OCI-LY7 (cell line): ENCODE measurements at regions not wholly inside any gene's neighbourhood (a gene's known extent, or its start where the extent isn't known, plus 50 kb on each side); places are given as distances from the start of the nearest gene placed in this dataset.

Experiments used
- BruUV-seq: library from RNA; stranded (reverse); fragments of 400-500 nt; replicated peaks from 2 replicates; lab custom pipeline; 2021; lab: Mats Ljungman, UMichigan
- CTCF ChIA-PET: fragments of 300-600 bp; sonication (Branson Sonifier 250); formaldehyde crosslinking; loops from one replicate; lab custom pipeline; 2022; ENCODE audit warnings: antibody characterized with exemption; ENCODE audit not compliant: unreplicated experiment; lab: Charles Lee
- POLR2A ChIA-PET: fragments of 300-600 bp; sonication (Branson Sonifier 250); formaldehyde crosslinking; loops from one replicate; lab custom pipeline; 2022; ENCODE audit warnings: antibody characterized with exemption; lab: Charles Lee
- DNase-seq: peaks from one replicate; pipeline ENCODE4 v3.0.0-alpha.2; 2015; ENCODE audit warnings: low spot score
- H2AFZ ChIP-seq: fragments of 200-600 bp; sonication (generic), shearing (Covaris generic); 2 replicates; pipeline ENCODE4 v1.6.1; 2014; ENCODE audit warnings: mild to moderate bottlenecking, antibody characterized with exemption, low read length, moderate library complexity
- H3K27ac ChIP-seq: fragments of 200-600 bp; sonication (generic); 2 replicates; pipeline ENCODE4 v1.5.1; 2014; ENCODE audit warnings: mixed run types, low read depth, mild to moderate bottlenecking, moderate library complexity, low read length, inconsistent platforms; ENCODE audit not compliant: poor library complexity, severe bottlenecking
- H3K36me3 ChIP-seq: fragments of 200-600 bp; sonication (generic); 2 replicates; pipeline ENCODE4 v1.6.1; 2014; ENCODE audit warnings: mild to moderate bottlenecking, antibody characterized with exemption, low read length, moderate library complexity, mixed read lengths; ENCODE audit not compliant: insufficient read depth
- H3K4me1 ChIP-seq: fragments of 200-600 bp; sonication (generic); 2 replicates; pipeline ENCODE4 v1.5.1; 2014; ENCODE audit warnings: mild to moderate bottlenecking, low read length; ENCODE audit not compliant: insufficient read depth, poor library complexity, severe bottlenecking
- H3K4me2 ChIP-seq: fragments of 200-600 bp; sonication (generic); 2 replicates; pipeline ENCODE4 v1.6.1; 2014; ENCODE audit warnings: mild to moderate bottlenecking, low read length
- H3K4me3 ChIP-seq: fragments of 200-600 bp; sonication (generic); 2 replicates; pipeline ENCODE4 v1.5.1; 2014; ENCODE audit warnings: mild to moderate bottlenecking, low read depth, low read length; ENCODE audit not compliant: poor library complexity, severe bottlenecking
- H3K79me2 ChIP-seq: fragments of 200-600 bp; sonication (generic); 2 replicates; pipeline ENCODE4 v1.6.1; 2016; ENCODE audit warnings: low read depth, mild to moderate bottlenecking, low read length, moderate library complexity, mixed read lengths; ENCODE audit not compliant: insufficient read depth
- H3K9me2 ChIP-seq: fragments of 200-600 bp; sonication (generic); 2 replicates; pipeline ENCODE4 v1.6.1; 2016; ENCODE audit warnings: mild to moderate bottlenecking, low read length, mixed read lengths; ENCODE audit not compliant: insufficient read depth
- H3K9me3 ChIP-seq: fragments of 200-600 bp; sonication (generic); 2 replicates; pipeline ENCODE4 v1.6.1; 2014; ENCODE audit warnings: mild to moderate bottlenecking, mixed run types, low read length, mixed read lengths
- H4K20me1 ChIP-seq: fragments of 200-600 bp; sonication (generic); 2 replicates; pipeline ENCODE4 v1.6.1; 2014; ENCODE audit warnings: mild to moderate bottlenecking, antibody characterized with exemption, low read length, moderate library complexity, mixed read lengths; ENCODE audit not compliant: insufficient read depth
- EZH2phosphoT487 ChIP-seq: fragments of 200-600 bp; sonication (generic); IDR thresholded peaks from 2 replicates; pipeline ENCODE4 v1.6.1; 2018; ENCODE audit warnings: low read depth, borderline replicate concordance, mild to moderate bottlenecking, mixed run types, antibody characterized with exemption, low read length, moderate library complexity, mixed read lengths
- intact Hi-C: fragments of 100-400 bp; cut with micrococcal nuclease; formaldehyde crosslinking; loops from one replicate; pipeline ENCODE4 v1.10.0; 2022; ENCODE audit not compliant: unreplicated experiment
- TF ChIP-seq, protein P1 (sequence below): fragments of 200-600 bp; sonication (generic); conservative IDR thresholded peaks from 2 replicates; pipeline ENCODE4 v1.5.1; 2014; ENCODE audit warnings: mild to moderate bottlenecking, antibody characterized with exemption, low read length, moderate library complexity, mixed read lengths

DNA sequence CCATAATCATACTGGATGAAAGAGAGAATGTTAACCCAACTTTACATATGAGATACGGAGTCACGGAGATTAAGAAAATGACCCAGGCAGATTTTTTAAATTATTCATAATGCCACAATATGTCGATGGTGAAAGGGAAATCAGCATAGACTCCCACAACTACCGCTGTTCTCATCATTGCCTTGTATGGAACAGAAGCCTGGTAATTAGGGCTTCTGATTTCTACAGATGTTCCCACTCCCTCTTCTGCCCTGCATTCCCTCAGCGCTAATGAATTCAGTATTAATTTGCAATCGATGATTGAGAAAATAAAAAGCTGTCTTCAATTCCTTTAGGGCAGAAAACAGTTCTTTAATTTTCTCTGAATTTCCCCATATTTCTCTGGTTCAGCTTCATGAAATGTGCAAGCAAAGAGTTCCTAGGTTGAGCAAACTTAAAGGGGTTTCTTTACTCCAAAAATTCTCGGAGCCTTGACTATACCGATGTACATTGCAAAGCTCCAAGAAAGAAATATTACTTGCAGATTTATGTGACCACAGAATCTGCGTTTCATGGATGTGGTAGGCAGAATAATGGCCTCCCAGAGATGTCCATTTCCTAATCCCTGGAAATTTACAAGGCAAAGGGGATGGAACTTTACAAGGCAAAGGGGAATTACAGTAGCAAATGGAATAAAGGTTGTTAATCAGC is 134.9 kb upstream of the ZC3H12C start:
- no peaks in the 10 kb centered on the region for H3K9me2 ChIP-seq
- intact Hi-C loops, result loop anchor here (5.0 kb wide), 1 partner anchor 69 kb away; no protein-coding TSS in a partner anchor
- H3K27ac ChIP-seq, result no peak overlapping the region
- no peak overlapping the region for H2AFZ ChIP-seq
- BruUV-seq, result no TSS peak
- H3K4me1 ChIP-seq, result peaks cover 35% of the 10 kb centered on the region
- TF ChIP-seq, protein P1, sequence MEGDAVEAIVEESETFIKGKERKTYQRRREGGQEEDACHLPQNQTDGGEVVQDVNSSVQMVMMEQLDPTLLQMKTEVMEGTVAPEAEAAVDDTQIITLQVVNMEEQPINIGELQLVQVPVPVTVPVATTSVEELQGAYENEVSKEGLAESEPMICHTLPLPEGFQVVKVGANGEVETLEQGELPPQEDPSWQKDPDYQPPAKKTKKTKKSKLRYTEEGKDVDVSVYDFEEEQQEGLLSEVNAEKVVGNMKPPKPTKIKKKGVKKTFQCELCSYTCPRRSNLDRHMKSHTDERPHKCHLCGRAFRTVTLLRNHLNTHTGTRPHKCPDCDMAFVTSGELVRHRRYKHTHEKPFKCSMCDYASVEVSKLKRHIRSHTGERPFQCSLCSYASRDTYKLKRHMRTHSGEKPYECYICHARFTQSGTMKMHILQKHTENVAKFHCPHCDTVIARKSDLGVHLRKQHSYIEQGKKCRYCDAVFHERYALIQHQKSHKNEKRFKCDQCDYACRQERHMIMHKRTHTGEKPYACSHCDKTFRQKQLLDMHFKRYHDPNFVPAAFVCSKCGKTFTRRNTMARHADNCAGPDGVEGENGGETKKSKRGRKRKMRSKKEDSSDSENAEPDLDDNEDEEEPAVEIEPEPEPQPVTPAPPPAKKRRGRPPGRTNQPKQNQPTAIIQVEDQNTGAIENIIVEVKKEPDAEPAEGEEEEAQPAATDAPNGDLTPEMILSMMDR, result no peak
- TF ChIP-seq EZH2phosphoT487, result no peak
- no peaks in the 10 kb centered on the region for H3K9me3 ChIP-seq
- H3K4me3 ChIP-seq, result no peak overlapping the region
- no peak overlapping the region for H3K4me2 ChIP-seq
- DNase-seq, result no peak
- H3K79me2 ChIP-seq, result no peaks in the 10 kb centered on the region
- CTCF ChIA-PET, result no interaction called here
- POLR2A ChIA-PET, result interaction anchor here (4.7 kb wide), 1 partner anchor 12 kb away, joined by 26 read pairs; no protein-coding TSS in a partner anchor
- H4K20me1 ChIP-seq, result no peaks in the 10 kb centered on the region
- no peaks in the 10 kb centered on the region for H3K36me3 ChIP-seq

DNA sequence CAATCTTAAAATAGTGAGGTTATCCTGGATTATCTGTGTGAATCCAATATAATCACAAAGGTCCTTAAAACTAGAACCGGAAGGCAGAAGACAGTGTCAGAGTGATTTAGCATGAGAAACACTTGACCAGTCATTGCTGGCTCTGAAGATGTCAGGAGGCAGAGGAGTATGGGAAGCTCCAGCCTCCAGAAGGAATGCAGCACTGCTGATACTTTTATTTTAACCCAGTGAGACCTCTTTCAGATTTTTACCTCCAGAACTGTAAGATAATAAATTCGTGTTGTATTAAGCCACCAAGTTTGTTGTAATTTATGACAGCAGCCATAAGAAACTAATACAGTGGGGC is 134.4 kb upstream of the ZC3H12C start:
- Histone ChIP-seq H3K4me3 (no peak overlapping the region), H3K79me2 (no peaks in the 10 kb centered on the region), H3K27ac (no peak overlapping the region), H4K20me1 (no peaks in the 10 kb centered on the region), H2AFZ (no peak overlapping the region), H3K9me3 (no peaks in the 10 kb centered on the region), H3K9me2 (no peaks in the 10 kb centered on the region), H3K4me2 (no peak overlapping the region), H3K4me1 (peaks cover 35% of the 10 kb centered on the region), H3K36me3 (no peaks in the 10 kb centered on the region)
- TF ChIP-seq, protein P1, result no peak
- no peak for TF ChIP-seq EZH2phosphoT487
- POLR2A ChIA-PET, result interaction anchor here (4.7 kb wide), 1 partner anchor 12 kb away, joined by 26 read pairs; no protein-coding TSS in a partner anchor
- CTCF ChIA-PET, result no interaction called here
- intact Hi-C loops, result loop anchor here (5.0 kb wide), 1 partner anchor 69 kb away; no protein-coding TSS in a partner anchor
- no peak for DNase-seq
- BruUV-seq, result no TSS peak

DNA sequence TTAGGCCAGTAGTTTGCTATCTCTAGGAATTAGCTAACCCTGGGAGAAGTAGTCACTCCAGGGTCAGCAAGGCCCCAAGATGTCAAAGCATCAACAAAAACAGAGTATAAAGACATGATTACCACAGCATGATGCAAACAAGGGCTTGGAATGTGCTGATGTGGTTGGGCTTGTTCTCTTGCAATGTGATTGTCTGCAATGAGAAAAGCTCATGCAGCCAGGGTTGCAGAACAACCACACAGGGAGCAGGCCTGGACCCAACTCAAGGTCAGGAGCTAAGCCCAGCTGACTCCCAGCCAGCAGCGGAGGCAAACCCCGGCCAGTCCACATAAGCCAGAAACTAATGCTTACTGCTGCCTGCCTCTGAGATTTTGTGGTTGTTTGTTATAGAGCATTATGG is 132.4 kb upstream of the ZC3H12C start:
- intact Hi-C loops, result no loop called here
- POLR2A ChIA-PET, result interaction anchor here (1.2 to 1.6 kb wide), 3 partner anchors 10 to 12 kb away, joined by 3 to 8 read pairs (median 7); no protein-coding TSS in a partner anchor
- H3K27ac ChIP-seq, result no peak overlapping the region
- no TSS peak for BruUV-seq
- H2AFZ ChIP-seq, result no peak overlapping the region
- peaks cover 19% of the 10 kb centered on the region for H3K4me1 ChIP-seq
- H4K20me1 ChIP-seq, result no peaks in the 10 kb centered on the region
- H3K9me2 ChIP-seq, result no peaks in the 10 kb centered on the region
- H3K4me3 ChIP-seq, result no peak overlapping the region
- H3K79me2 ChIP-seq, result no peaks in the 10 kb centered on the region
- H3K9me3 ChIP-seq, result no peaks in the 10 kb centered on the region
- no peaks in the 10 kb centered on the region for H3K36me3 ChIP-seq
- no peak overlapping the region for H3K4me2 ChIP-seq
- no peak for DNase-seq
- CTCF ChIA-PET, result interaction anchor here (1.3 kb wide), 1 partner anchor 14 kb away, joined by 3 read pairs; no protein-coding TSS in a partner anchor
- TF ChIP-seq, protein P1, result no peak
- no peak for TF ChIP-seq EZH2phosphoT487
